SK-N-SH treated with all-trans-retinoic acid at 6 μM for 48 hours (cell line): ENCODE measurements at regions not wholly inside any gene's neighbourhood (a gene's known extent, or its start where the extent isn't known, plus 50 kb on each side); places are given as distances from the start of the nearest gene placed in this dataset.

Experiments
- ATAC-seq: fragments of 200-7000 bp; cut with Tn5 transposase; 3 replicates; pipeline ENCODE4 v1.9.1; 2020; ENCODE audit warnings: mild to moderate bottlenecking, moderate library complexity
- ARNTL ChIP-seq: fragments of 450-650 bp; formaldehyde crosslinking; IDR thresholded peaks from 2 replicates; pipeline ENCODE4 v1.5.0; 2020; ENCODE audit warnings: low read depth, mild to moderate bottlenecking, moderate library complexity, borderline replicate concordance
- BACH2 ChIP-seq: fragments of 250-450 bp; sonication (Bioruptor Pico); IDR thresholded peaks from 2 replicates; pipeline ENCODE4 v1.9.0; 2021; ENCODE audit warnings: mild to moderate bottlenecking, borderline replicate concordance
- CREB5 ChIP-seq: fragments of 250-450 bp; sonication (Bioruptor Pico); IDR thresholded peaks from 2 replicates; pipeline ENCODE4 v1.5.1; 2020; ENCODE audit warnings: low read depth, mild to moderate bottlenecking, moderate library complexity
- CSDC2 ChIP-seq: fragments of 250-450 bp; sonication (Bioruptor Pico); IDR thresholded peaks from 2 replicates; pipeline ENCODE4 v1.5.0; 2020; ENCODE audit warnings: mild to moderate bottlenecking, moderate library complexity
- CSRNP3 ChIP-seq: fragments of 250-450 bp; sonication (Bioruptor Pico); IDR thresholded peaks from 2 replicates; pipeline ENCODE4 v1.5.1; 2021; ENCODE audit warnings: mild to moderate bottlenecking, moderate library complexity
- ESRRG ChIP-seq: fragments of 250-450 bp; sonication (Bioruptor Pico); IDR thresholded peaks from 2 replicates; pipeline ENCODE4 v1.6.1; 2021; ENCODE audit warnings: mild to moderate bottlenecking
- GLIS3 ChIP-seq: fragments of 250-450 bp; sonication (Bioruptor Pico); IDR thresholded peaks from 2 replicates; pipeline ENCODE4 v1.5.0; 2020; ENCODE audit warnings: mild to moderate bottlenecking, moderate library complexity
- ISL1 ChIP-seq: fragments of 250-450 bp; sonication (Bioruptor Pico); IDR thresholded peaks from 2 replicates; pipeline ENCODE4 v2.1.2; 2022; ENCODE audit warnings: mild to moderate bottlenecking, moderate library complexity
- OSR1 ChIP-seq: fragments of 250-450 bp; sonication (Bioruptor Pico); IDR thresholded peaks from 2 replicates; pipeline ENCODE4 v1.8.0; 2022; ENCODE audit warnings: moderate library complexity, mild to moderate bottlenecking, inconsistent platforms
- POU6F1 ChIP-seq: fragments of 250-450 bp; sonication (Bioruptor Pico); IDR thresholded peaks from 2 replicates; pipeline ENCODE4 v1.8.0; 2021; ENCODE audit warnings: low read depth, mild to moderate bottlenecking, moderate library complexity, borderline replicate concordance
- PPARA ChIP-seq: fragments of 250-450 bp; sonication (Bioruptor Pico); IDR thresholded peaks from 2 replicates; pipeline ENCODE4 v1.5.0; 2020; ENCODE audit warnings: mild to moderate bottlenecking, borderline replicate concordance
- RARB ChIP-seq: fragments of 250-450 bp; sonication (Bioruptor Pico); IDR thresholded peaks from 2 replicates; pipeline ENCODE4 v1.8.0; 2021; ENCODE audit warnings: mild to moderate bottlenecking, moderate library complexity
- SNAI2 ChIP-seq: fragments of 250-450 bp; sonication (Bioruptor Pico); IDR thresholded peaks from 2 replicates; pipeline ENCODE4 v1.5.0; 2020; ENCODE audit warnings: mild to moderate bottlenecking, moderate library complexity
- TCF4 ChIP-seq: fragments of 250-450 bp; sonication (Bioruptor Pico); IDR thresholded peaks from 2 replicates; pipeline ENCODE4 v1.8.0; 2021; ENCODE audit warnings: mild to moderate bottlenecking, moderate library complexity, borderline replicate concordance
- TSHZ2 ChIP-seq: fragments of 250-450 bp; sonication (Bioruptor Pico); IDR thresholded peaks from 2 replicates; pipeline ENCODE4 v1.5.0; 2020; ENCODE audit warnings: mild to moderate bottlenecking, moderate library complexity
- ZC3H10 ChIP-seq: fragments of 250-450 bp; sonication (Bioruptor Pico); IDR thresholded peaks from 2 replicates; pipeline ENCODE4 v1.5.1; 2021; ENCODE audit warnings: mild to moderate bottlenecking, moderate library complexity
- ZFP30 ChIP-seq: fragments of 450-650 bp; formaldehyde crosslinking; IDR thresholded peaks from 2 replicates; pipeline ENCODE4 v1.5.0; 2022; ENCODE audit warnings: mild to moderate bottlenecking, moderate library complexity
- ZNF565 ChIP-seq: fragments of 450-650 bp; formaldehyde crosslinking; conservative IDR thresholded peaks from 2 replicates; pipeline ENCODE4 v1.5.0; 2020; ENCODE audit warnings: low read depth, mild to moderate bottlenecking, moderate library complexity
- TF ChIP-seq, protein P1 (sequence below): fragments of 250-450 bp; sonication (Bioruptor Pico); IDR thresholded peaks from 2 replicates; pipeline ENCODE4 v1.8.0; 2020; ENCODE audit warnings: mild to moderate bottlenecking, moderate library complexity, borderline replicate concordance

DNA sequence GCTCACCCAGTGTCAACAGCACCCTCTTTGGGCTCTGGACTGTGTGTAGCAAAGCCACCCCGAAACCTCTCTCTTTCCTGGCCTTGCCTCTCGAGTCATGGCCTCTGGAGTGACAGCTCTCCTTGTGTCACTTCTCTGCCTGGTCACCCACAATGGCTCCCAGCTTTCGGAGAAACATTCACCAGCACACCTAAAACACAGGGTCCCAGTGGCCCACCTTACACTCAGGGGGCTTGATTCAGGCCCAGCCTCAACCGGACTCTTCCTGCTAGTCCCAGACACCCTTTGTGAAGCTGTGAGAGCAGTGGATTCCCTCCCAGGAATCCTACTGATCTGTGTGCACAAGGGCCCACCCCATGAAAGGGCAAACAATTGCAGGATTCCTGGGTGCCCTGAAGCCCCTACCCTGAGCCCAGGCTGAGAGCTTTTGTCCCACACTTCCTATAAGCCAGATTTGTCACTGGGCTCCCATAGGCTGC lies 137.2 kb upstream of the HAAO start (continued):
- TF ChIP-seq CSRNP3 (CRISPR knock-in tag), result no peak
- TF ChIP-seq, all 23 proteins: peak for 0

- TF ChIP-seq GLIS3 (CRISPR knock-in tag) (no peak), TCF4 (no peak), BACH2 (CRISPR knock-in tag) (no peak), CREB5 (CRISPR knock-in tag) (no peak), SNAI2 (CRISPR knock-in tag) (no peak), ZC3H10 (no peak), CSDC2 (CRISPR knock-in tag) (no peak), ZFP30 (CRISPR knock-in tag) (no peak; the same call in 1 of the 2 replicates), ESRRG (CRISPR knock-in tag) (no peak), ZNF565 (CRISPR knock-in tag) (no peak), ISL1 (no peak), OSR1 (CRISPR knock-in tag) (no peak)
- TF ChIP-seq, protein P1, sequence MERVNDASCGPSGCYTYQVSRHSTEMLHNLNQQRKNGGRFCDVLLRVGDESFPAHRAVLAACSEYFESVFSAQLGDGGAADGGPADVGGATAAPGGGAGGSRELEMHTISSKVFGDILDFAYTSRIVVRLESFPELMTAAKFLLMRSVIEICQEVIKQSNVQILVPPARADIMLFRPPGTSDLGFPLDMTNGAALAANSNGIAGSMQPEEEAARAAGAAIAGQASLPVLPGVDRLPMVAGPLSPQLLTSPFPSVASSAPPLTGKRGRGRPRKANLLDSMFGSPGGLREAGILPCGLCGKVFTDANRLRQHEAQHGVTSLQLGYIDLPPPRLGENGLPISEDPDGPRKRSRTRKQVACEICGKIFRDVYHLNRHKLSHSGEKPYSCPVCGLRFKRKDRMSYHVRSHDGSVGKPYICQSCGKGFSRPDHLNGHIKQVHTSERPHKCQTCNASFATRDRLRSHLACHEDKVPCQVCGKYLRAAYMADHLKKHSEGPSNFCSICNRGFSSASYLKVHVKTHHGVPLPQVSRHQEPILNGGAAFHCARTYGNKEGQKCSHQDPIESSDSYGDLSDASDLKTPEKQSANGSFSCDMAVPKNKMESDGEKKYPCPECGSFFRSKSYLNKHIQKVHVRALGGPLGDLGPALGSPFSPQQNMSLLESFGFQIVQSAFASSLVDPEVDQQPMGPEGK, result no peak
- TF ChIP-seq, all 23 proteins: peak for 0
- peak; percentile 54 for ATAC-seq
These were observed 136.5 kb upstream of the HAAO start for GRCh38 chr2:42928692-42929545.

- TF ChIP-seq POU6F1 (no peak), CSRNP3 (CRISPR knock-in tag) (no peak), TSHZ2 (CRISPR knock-in tag) (no peak), RARB (CRISPR knock-in tag) (no peak), ZFP30 (CRISPR knock-in tag) (no peak), GLIS3 (CRISPR knock-in tag) (no peak), ZC3H10 (no peak), ESRRG (CRISPR knock-in tag) (no peak), ZNF565 (CRISPR knock-in tag) (no peak), PPARA (CRISPR knock-in tag) (no peak), TCF4 (no peak), ARNTL (CRISPR knock-in tag) (no peak)
- no peak for ATAC-seq
These were observed 135.8 kb upstream of the HAAO start for GRCh38 chr2:42928161-42928691.
